OCI-LY1 (cell line): ENCODE measurements at regions not wholly inside any gene's neighbourhood (a gene's known extent, or its start where the extent isn't known, plus 50 kb on each side); places are given as distances from the start of the nearest gene placed in this dataset.

Source experiments
- H2AFZ ChIP-seq: fragments of 200-600 bp; sonication (generic), shearing (Covaris generic); 2 replicates; pipeline ENCODE4 v1.6.0; 2014; ENCODE audit warnings: antibody characterized with exemption, mild to moderate bottlenecking, low read length
- H3F3A ChIP-seq: fragments of 200-600 bp; sonication (generic), shearing (Covaris generic); 2 replicates; pipeline ENCODE4 v1.6.0; 2014; ENCODE audit warnings: mild to moderate bottlenecking, antibody characterized with exemption, low read length, moderate library complexity; ENCODE audit not compliant: insufficient read depth
- H3K27ac ChIP-seq: fragments of 200-600 bp; sonication (generic); 2 replicates; pipeline ENCODE4 v1.5.1; 2014; ENCODE audit warnings: low read length, mixed run types, mild to moderate bottlenecking, low read depth; ENCODE audit not compliant: poor library complexity, severe bottlenecking
- H3K27me3 ChIP-seq: fragments of 200-600 bp; sonication (generic); 2 replicates; pipeline ENCODE4 v1.6.0; 2014; ENCODE audit warnings: antibody characterized with exemption, mild to moderate bottlenecking, low read length, moderate library complexity; ENCODE audit not compliant: insufficient read depth
- H3K36me3 ChIP-seq: fragments of 200-600 bp; sonication (generic); 2 replicates; pipeline ENCODE4 v1.6.1; 2014; ENCODE audit warnings: mild to moderate bottlenecking, antibody characterized with exemption, low read length, moderate library complexity, mixed read lengths; ENCODE audit not compliant: insufficient read depth
- H3K4me1 ChIP-seq: fragments of 200-600 bp; sonication (generic); 2 replicates; pipeline ENCODE4 v1.5.1; 2014; ENCODE audit warnings: mild to moderate bottlenecking, low read length, moderate library complexity; ENCODE audit not compliant: insufficient read depth, severe bottlenecking
- H3K4me2 ChIP-seq: fragments of 200-600 bp; sonication (generic), shearing (Covaris generic); 2 replicates; pipeline ENCODE4 v1.6.1; 2014; ENCODE audit warnings: low read length
- H3K4me3 ChIP-seq: fragments of 200-600 bp; sonication (generic); 2 replicates; pipeline ENCODE4 v1.5.1; 2014; ENCODE audit warnings: low read length, low read depth, mild to moderate bottlenecking, mixed read lengths; ENCODE audit not compliant: poor library complexity, severe bottlenecking
- H3K79me2 ChIP-seq: fragments of 200-600 bp; shearing (Covaris generic); 2 replicates; pipeline ENCODE4 v1.6.1; 2016; ENCODE audit warnings: mixed run types, low read length, mixed read lengths; ENCODE audit not compliant: insufficient read depth
- H3K9ac ChIP-seq: fragments of 200-600 bp; sonication (generic), shearing (Covaris generic); 2 replicates; pipeline ENCODE4 v1.6.1; 2014; ENCODE audit warnings: mild to moderate bottlenecking, low read length, mixed read lengths
- H3K9me2 ChIP-seq: fragments of 200-600 bp; sonication (generic), shearing (Covaris generic); 2 replicates; pipeline ENCODE4 v1.6.1; 2014; ENCODE audit warnings: low read depth, mild to moderate bottlenecking, low read length, mixed read lengths
- H3K9me3 ChIP-seq: fragments of 200-600 bp; shearing (Covaris generic); 2 replicates; pipeline ENCODE4 v1.6.1; 2014; ENCODE audit warnings: low read length, mixed read lengths
- H4K20me1 ChIP-seq: fragments of 200-600 bp; sonication (generic), shearing (Covaris generic); 2 replicates; pipeline ENCODE4 v1.6.0; 2016; ENCODE audit warnings: mild to moderate bottlenecking, low read length; ENCODE audit not compliant: insufficient read depth
- EZH2 ChIP-seq: fragments of 200-600 bp; sonication (generic), shearing (Covaris generic); IDR thresholded peaks from 2 replicates; pipeline ENCODE4 v1.8.0; 2017; ENCODE audit warnings: borderline replicate concordance, mixed run types, mild to moderate bottlenecking, antibody characterized with exemption, low read length, moderate library complexity, mixed read lengths
- TF ChIP-seq, protein P1 (sequence below): fragments of 200-600 bp; sonication (generic), shearing (Covaris generic); IDR thresholded peaks from 2 replicates; pipeline ENCODE4 v1.5.1; 2017; ENCODE audit warnings: mild to moderate bottlenecking, antibody characterized with exemption, low read length, moderate library complexity, mixed read lengths

DNA sequence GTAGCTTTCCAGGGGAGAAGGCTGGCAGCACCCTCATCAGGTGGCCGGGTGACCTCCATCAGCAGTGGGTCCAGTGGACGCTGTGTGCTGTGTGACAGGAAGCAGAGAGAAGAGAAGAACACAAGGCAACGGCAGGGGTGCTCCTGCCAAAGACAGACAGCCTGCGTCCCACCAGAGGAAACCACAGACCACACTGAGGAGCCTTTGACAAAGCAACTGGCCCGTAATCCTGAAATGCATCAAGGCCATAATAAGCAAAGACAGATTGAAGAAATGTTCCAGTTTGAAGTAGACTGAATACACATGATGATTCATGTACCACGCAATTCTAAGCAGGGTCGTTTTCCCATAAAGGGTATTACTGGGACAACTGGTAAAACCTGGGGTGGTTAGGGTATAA is 172.4 kb downstream of the FBXO15 start:
- Histone ChIP-seq H3K9me2 (no peaks in the 10 kb centered on the region), H3K4me1 (no peaks in the 10 kb centered on the region), H3K27ac (no peak overlapping the region), H3K4me3 (no peak overlapping the region), H2AFZ (no peak overlapping the region), H3F3A (no peaks in the 10 kb centered on the region), H4K20me1 (no peaks in the 10 kb centered on the region), H3K79me2 (no peaks in the 10 kb centered on the region), H3K9ac (no peak overlapping the region), H3K27me3 (no peaks in the 10 kb centered on the region), H3K4me2 (no peak overlapping the region), H3K9me3 (no peaks in the 10 kb centered on the region), H3K36me3 (no peaks in the 10 kb centered on the region)
- TF ChIP-seq EZH2 = no peak
- TF ChIP-seq, protein P1, sequence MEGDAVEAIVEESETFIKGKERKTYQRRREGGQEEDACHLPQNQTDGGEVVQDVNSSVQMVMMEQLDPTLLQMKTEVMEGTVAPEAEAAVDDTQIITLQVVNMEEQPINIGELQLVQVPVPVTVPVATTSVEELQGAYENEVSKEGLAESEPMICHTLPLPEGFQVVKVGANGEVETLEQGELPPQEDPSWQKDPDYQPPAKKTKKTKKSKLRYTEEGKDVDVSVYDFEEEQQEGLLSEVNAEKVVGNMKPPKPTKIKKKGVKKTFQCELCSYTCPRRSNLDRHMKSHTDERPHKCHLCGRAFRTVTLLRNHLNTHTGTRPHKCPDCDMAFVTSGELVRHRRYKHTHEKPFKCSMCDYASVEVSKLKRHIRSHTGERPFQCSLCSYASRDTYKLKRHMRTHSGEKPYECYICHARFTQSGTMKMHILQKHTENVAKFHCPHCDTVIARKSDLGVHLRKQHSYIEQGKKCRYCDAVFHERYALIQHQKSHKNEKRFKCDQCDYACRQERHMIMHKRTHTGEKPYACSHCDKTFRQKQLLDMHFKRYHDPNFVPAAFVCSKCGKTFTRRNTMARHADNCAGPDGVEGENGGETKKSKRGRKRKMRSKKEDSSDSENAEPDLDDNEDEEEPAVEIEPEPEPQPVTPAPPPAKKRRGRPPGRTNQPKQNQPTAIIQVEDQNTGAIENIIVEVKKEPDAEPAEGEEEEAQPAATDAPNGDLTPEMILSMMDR = no peak

DNA sequence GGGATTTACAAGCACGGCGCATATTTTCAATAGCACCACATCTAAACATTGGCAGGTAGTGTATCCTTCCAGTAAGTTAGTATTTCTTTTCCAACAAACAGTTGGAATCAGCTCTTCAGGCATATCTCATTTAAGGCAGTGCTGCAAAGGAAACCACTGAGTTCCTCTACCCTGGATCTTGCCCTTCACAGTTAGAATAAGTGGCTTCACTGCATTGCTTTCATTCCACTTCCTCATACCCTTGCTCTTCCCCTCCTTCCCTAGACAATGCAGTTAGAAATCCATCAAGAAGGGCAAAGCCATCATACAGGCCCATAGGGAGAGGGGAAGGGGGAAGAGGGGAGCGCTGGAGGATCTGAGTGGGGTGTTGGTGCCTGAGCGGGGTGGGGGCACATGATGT is 173.7 kb downstream of the FBXO15 start:
- H3K4me1 ChIP-seq = no peaks in the 10 kb centered on the region
- no peak overlapping the region for H3K27ac ChIP-seq
- no peak overlapping the region for H2AFZ ChIP-seq
- no peaks in the 10 kb centered on the region for H3K79me2 ChIP-seq
- no peaks in the 10 kb centered on the region for H3K9me3 ChIP-seq
- no peak overlapping the region for H3K4me3 ChIP-seq
- H3F3A ChIP-seq = no peaks in the 10 kb centered on the region
- no peaks in the 10 kb centered on the region for H3K27me3 ChIP-seq
- H3K36me3 ChIP-seq = no peaks in the 10 kb centered on the region
- no peak overlapping the region for H3K4me2 ChIP-seq
- no peak for TF ChIP-seq EZH2
- TF ChIP-seq, protein P1 = no peak
- no peak overlapping the region for H3K9ac ChIP-seq
- H3K9me2 ChIP-seq = no peaks in the 10 kb centered on the region
- no peaks in the 10 kb centered on the region for H4K20me1 ChIP-seq

DNA sequence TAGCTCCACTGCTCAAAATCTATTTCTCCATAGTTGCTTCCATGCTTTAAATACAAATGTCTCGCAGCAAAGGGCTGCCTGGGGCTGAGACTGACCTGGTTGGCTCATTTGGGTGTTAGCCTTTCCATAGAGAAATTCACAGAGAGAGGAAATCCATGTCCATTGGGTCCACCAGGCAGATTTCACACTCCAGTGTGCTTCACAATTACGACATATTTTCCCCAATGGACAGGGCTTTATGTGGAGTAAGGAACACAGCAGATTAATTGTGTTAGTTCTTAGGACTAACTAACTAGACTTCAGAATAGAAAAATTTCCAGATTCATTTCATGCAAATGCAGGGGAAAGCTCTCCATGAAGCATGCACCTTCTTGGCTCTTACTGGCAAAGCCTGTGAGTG is 180.7 kb downstream of the FBXO15 start:
- H3K9me2 ChIP-seq = no peaks in the 10 kb centered on the region
- no peaks in the 10 kb centered on the region for H3K79me2 ChIP-seq
- no peaks in the 10 kb centered on the region for H3F3A ChIP-seq
- H3K27me3 ChIP-seq = no peaks in the 10 kb centered on the region
- no peaks in the 10 kb centered on the region for H3K4me1 ChIP-seq
- H3K9me3 ChIP-seq = no peaks in the 10 kb centered on the region
- no peaks in the 10 kb centered on the region for H3K36me3 ChIP-seq
- no peak overlapping the region for H3K4me3 ChIP-seq
- no peak for TF ChIP-seq EZH2
- TF ChIP-seq, protein P1 = no peak
- H3K9ac ChIP-seq = no peak overlapping the region
- H2AFZ ChIP-seq = no peak overlapping the region
- no peaks in the 10 kb centered on the region for H4K20me1 ChIP-seq
- no peak overlapping the region for H3K27ac ChIP-seq
- H3K4me2 ChIP-seq = no peak overlapping the region
